K562 (cell line): ENCODE measurements at regions not wholly inside any gene's neighbourhood (a gene's known extent, or its start where the extent isn't known, plus 50 kb on each side); places are given as distances from the start of the nearest gene placed in this dataset.

Source experiments
- ATAC-seq: fragments of 200-7000 bp; cut with Tn5 transposase; 3 replicates; pipeline ENCODE4 v1.9.1; 2020; ENCODE audit warnings: moderate library complexity
- BruUV-seq: library from RNA; stranded (reverse); fragments of 400-500 nt; replicated peaks from 2 replicates; lab custom pipeline; 2021; lab: Mats Ljungman, UMichigan
- CTCF ChIA-PET: fragments of 300-600 bp; formaldehyde crosslinking; extraction: SDS; loops from one replicate; lab custom pipeline; 2021; ENCODE audit warnings: low intra/inter-chr PET ratio; lab: Yijun Ruan, JAX
- POLR2A ChIA-PET: fragments of 300-600, 350-650 bp; sonication (Branson Sonifier 250); formaldehyde crosslinking; extraction: SDS; loops from one replicate; lab custom pipeline; 2021; ENCODE audit warnings: antibody characterized with exemption, inconsistent platforms; lab: Yijun Ruan, JAX
- DNase-seq, 4 experiments: peaks; one replicate each; pipeline versions ENCODE4 v3.0.0 to v3.0.0-alpha.2; 2011 to 2018; ENCODE audit warnings: low spot score in 3 of 4, mixed read lengths in 3 of 4; ENCODE audit errors: extremely low read depth in 1 of 4
- FAIRE-seq: peaks from 2 replicates; lab custom pipeline; 2011; peaks lifted over from hg19 to GRCh38; lab: Jason Lieb, UNC
- H2AFZ ChIP-seq: 2 replicates; pipeline ENCODE4 v1.6.0; 2011; ENCODE audit warnings: low read depth, low read length, control low read depth, inconsistent platforms
- H3K27ac ChIP-seq: fragments of 200-600 bp; 3 replicates; pipeline ENCODE4 v1.8.0; 2011; ENCODE audit warnings: low read depth, mild to moderate bottlenecking, control low read depth, inconsistent platforms, low read length, moderate library complexity, mixed read lengths; ENCODE audit errors: extremely low read depth
- H3K27me3 ChIP-seq, 2 experiments: fragments of 300-600 bp in 1 of 2; 2 replicates in 1 of 2; 3 replicates in 1 of 2; pipeline versions ENCODE4 v1.6.0 to v1.8.0; 2011; ENCODE audit warnings: inconsistent platforms in 2 of 2, low read length in 2 of 2, mild to moderate bottlenecking in 1 of 2, mixed read lengths in 1 of 2, moderate library complexity in 1 of 2; ENCODE audit not compliant: control insufficient read depth in 2 of 2, insufficient read depth in 2 of 2
- H3K36me3 ChIP-seq: fragments of 300-600 bp; 3 replicates; pipeline ENCODE4 v1.8.0; 2011; ENCODE audit warnings: mild to moderate bottlenecking, low read length, inconsistent platforms; ENCODE audit not compliant: control insufficient read depth, insufficient read depth
- H3K4me1 ChIP-seq, 2 experiments: fragments of 200-600 bp in 1 of 2; replicated peaks in 1 of 2; 2 replicates in 1 of 2; 3 replicates in 1 of 2; pipeline versions ENCODE4 v1.5.1 to v1.8.0; 2011; ENCODE audit warnings: inconsistent platforms in 2 of 2, low read length in 2 of 2, mild to moderate bottlenecking in 1 of 2, mixed read lengths in 1 of 2, moderate library complexity in 1 of 2; ENCODE audit not compliant: control insufficient read depth in 2 of 2, insufficient read depth in 2 of 2
- H3K4me2 ChIP-seq: 2 replicates; pipeline ENCODE4 v1.6.1; 2011; ENCODE audit warnings: low read length, control low read depth, inconsistent platforms, mixed read lengths; ENCODE audit not compliant: insufficient read depth
- H3K4me3 ChIP-seq: fragments of 200-600 bp; sonication (generic), shearing (Covaris generic); 2 replicates; pipeline ENCODE4 v1.5.1; 2016; ENCODE audit warnings: control low read depth, inconsistent platforms
- H3K79me2 ChIP-seq: fragments of 200-600 bp; 3 replicates; pipeline ENCODE4 v1.8.0; 2011; ENCODE audit warnings: low read length, inconsistent platforms; ENCODE audit not compliant: control insufficient read depth, insufficient read depth
- H3K9ac ChIP-seq, 2 experiments: 2 replicates each; pipeline versions ENCODE4 v1.6.0 to v1.6.1; 2011; ENCODE audit warnings: low read depth in 2 of 2, low read length in 2 of 2, control low read depth in 1 of 2, inconsistent platforms in 1 of 2, mild to moderate bottlenecking in 1 of 2, mixed read lengths in 1 of 2; ENCODE audit not compliant: insufficient read depth in 1 of 2
- H3K9me1 ChIP-seq: one replicate; pipeline ENCODE4 v1.6.0; 2011; ENCODE audit warnings: inconsistent platforms, mild to moderate bottlenecking, low read length, moderate library complexity; ENCODE audit not compliant: control insufficient read depth, insufficient read depth
- H3K9me3 ChIP-seq: replicated peaks from 2 replicates; pipeline ENCODE4 v1.5.1; 2011; ENCODE audit warnings: low read depth, low read length, inconsistent platforms; ENCODE audit not compliant: control insufficient read depth, insufficient read depth
- H4K20me1 ChIP-seq: replicated peaks from 2 replicates; pipeline ENCODE4 v1.6.1; 2011; ENCODE audit warnings: low read length, inconsistent platforms, mixed read lengths; ENCODE audit not compliant: control insufficient read depth, insufficient read depth
- CHD2 ChIP-seq: IDR thresholded peaks from 2 replicates; pipeline ENCODE4 v1.6.1; 2011; ENCODE audit warnings: low read depth, low read length
- MEF2D ChIP-seq: conservative IDR thresholded peaks from 2 replicates; pipeline ENCODE4 v1.6.1; 2016; ENCODE audit warnings: low read depth, missing genetic modification characterization, missing compliant biosample characterization
- THRAP3 ChIP-seq: fragments of 450-650 bp; IDR thresholded peaks from 2 replicates; pipeline ENCODE4 v1.6.1; 2016; ENCODE audit warnings: mild to moderate bottlenecking, inconsistent platforms, borderline replicate concordance
- ZNF282 ChIP-seq: sonication (generic); formaldehyde crosslinking; IDR thresholded peaks from 2 replicates; pipeline ENCODE4 v1.8.1; 2023; ENCODE audit warnings: missing genetic modification reagents
- WGBS: fragments of 100-300 bp; shearing (Covaris generic); methylation state at CpG from one replicate; pipeline ENCODE4 v1.1.6; 2016; ENCODE audit warnings: low coverage, mixed read lengths; ENCODE audit not compliant: insufficient coverage; ENCODE audit errors: missing lambda C conversion rate; 5-methylcytosine and 5-hydroxymethylcytosine counted together
- in situ Hi-C: fragments of 300-500 bp; cut with MboI; formaldehyde crosslinking; loops from 4 replicates; pipeline ENCODE4 v1.15.0; 2018; ENCODE audit warnings: inconsistent platforms, mixed read lengths
- intact Hi-C: fragments of 100-400 bp; cut with micrococcal nuclease; formaldehyde crosslinking; loops from 2 replicates; pipeline ENCODE4 v1.14.2; 2022

DNA sequence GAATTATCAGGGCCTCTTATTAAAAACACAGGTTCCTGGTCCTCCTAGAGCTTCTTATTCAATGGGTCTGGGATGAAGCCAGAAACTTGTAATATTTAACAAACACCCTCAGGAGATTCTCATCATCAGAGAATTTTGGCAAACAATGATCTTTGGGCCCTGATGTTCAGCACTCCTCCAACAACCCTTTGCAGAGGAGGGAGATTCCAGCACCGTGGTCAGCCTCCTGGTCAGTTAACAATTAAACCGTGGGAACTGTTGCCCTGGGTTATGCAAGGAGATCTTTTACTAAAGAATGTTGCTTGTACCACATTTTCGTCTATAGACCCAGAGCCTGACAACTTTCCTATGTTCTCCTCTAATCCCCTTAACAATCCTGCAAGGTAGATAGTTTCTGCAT, 294.4 kb downstream of the PLPP3 start:
- intact Hi-C loops: no loop called here
- CTCF ChIA-PET: no interaction called here
- no peak overlapping the region for H3K27ac ChIP-seq
- no peak overlapping the region for H3K4me2 ChIP-seq
- no peak overlapping the region for H3K4me3 ChIP-seq
- H4K20me1 ChIP-seq: no peaks in the 10 kb centered on the region
- no peak overlapping the region for H2AFZ ChIP-seq
- H3K79me2 ChIP-seq: no peaks in the 10 kb centered on the region
- no peaks in the 10 kb centered on the region for H3K36me3 ChIP-seq
- no peak for DNase-seq
- POLR2A ChIA-PET: no interaction called here
- in situ Hi-C loops: no loop called here
- H3K9me1 ChIP-seq: no peaks in the 10 kb centered on the region
- no peaks in the 10 kb centered on the region for H3K9me3 ChIP-seq
- H3K4me1 ChIP-seq: no peaks in the 10 kb centered on the region
- no peak for TF ChIP-seq CHD2
- TF ChIP-seq, all 486 proteins: peak for 0
- BruUV-seq: no TSS peak
- no peak overlapping the region for H3K9ac ChIP-seq
- ATAC-seq (no peak), FAIRE-seq (no peak)
- WGBS: 0% methylated on average over 3 of the region's 3 CpGs
- H3K27me3 ChIP-seq: no peaks in the 10 kb centered on the region

GRCh38 chr1:56278061-56278460, 301.3 kb downstream of the PLPP3 start:
- Histone ChIP-seq H3K4me1 (no peaks in the 10 kb centered on the region), H3K9ac (no peak overlapping the region), H3K4me3 (no peak overlapping the region)
- POLR2A ChIA-PET: no interaction called here
- in situ Hi-C loops: no loop called here
- TF ChIP-seq MEF2D (tag) (no peak), ZNF282 (CRISPR knock-in tag) (no peak), THRAP3 (no peak)
- TF ChIP-seq, all 486 proteins: peak for 0
- H3K4me2 ChIP-seq: no peak overlapping the region
- H3K9me3 ChIP-seq: no peaks in the 10 kb centered on the region
- WGBS: 0% methylated on average over 3 of the region's 3 CpGs
- DNase-seq: no peak
- H3K36me3 ChIP-seq: no peaks in the 10 kb centered on the region
- no peak for ATAC-seq
- BruUV-seq: no TSS peak
- no peaks in the 10 kb centered on the region for H3K9me1 ChIP-seq
- H2AFZ ChIP-seq: no peak overlapping the region
- intact Hi-C loops: no loop called here
- H3K27ac ChIP-seq: no peak overlapping the region
- no peak for FAIRE-seq
- no peaks in the 10 kb centered on the region for H4K20me1 ChIP-seq
- CTCF ChIA-PET: no interaction called here
- no peaks in the 10 kb centered on the region for H3K27me3 ChIP-seq
- no peaks in the 10 kb centered on the region for H3K79me2 ChIP-seq
